GM04503 (cell line): ENCODE measurements at regions not wholly inside any gene's neighbourhood (a gene's known extent, or its start where the extent isn't known, plus 50 kb on each side); places are given as distances from the start of the nearest gene placed in this dataset.

Experiments
- DNase-seq: peaks from one replicate; pipeline ENCODE4 v3.0.0-alpha.2; 2012; ENCODE audit warnings: low read depth

- no peak for DNase-seq
Observed at GRCh38 chr5:135702191-135702590, 123.4 kb upstream of the CXCL14 start.

GRCh38 chr5:135700731-135701130 lies 121.9 kb upstream of the CXCL14 start:
- no peak for DNase-seq

- DNase-seq: no peak
Observed at GRCh38 chr5:135697959-135698345, 119.2 kb upstream of the CXCL14 start.

GRCh38 chr5:135697251-135697958 lies 118.6 kb upstream of the CXCL14 start:
- DNase-seq: no peak

- no peak for DNase-seq
Observed at GRCh38 chr5:135696317-135696716, 117.5 kb upstream of the CXCL14 start.

GRCh38 chr5:135695656-135696313 lies 117.0 kb upstream of the CXCL14 start:
- no peak for DNase-seq

GRCh38 chr5:135694906-135695305 lies 116.1 kb upstream of the CXCL14 start:
- no peak for DNase-seq

GRCh38 chr5:135694012-135694411 lies 115.2 kb upstream of the CXCL14 start:
- no peak for DNase-seq

- DNase-seq: no peak
Observed at GRCh38 chr5:135693371-135693955, 114.7 kb upstream of the CXCL14 start.

GRCh38 chr5:135691044-135691443 lies 112.3 kb upstream of the CXCL14 start:
- DNase-seq: no peak

GRCh38 chr5:135690466-135690865 lies 111.7 kb upstream of the CXCL14 start:
- no peak for DNase-seq

GRCh38 chr5:135689506-135689905 lies 110.7 kb upstream of the CXCL14 start:
- DNase-seq: no peak

GRCh38 chr5:135688385-135688784 lies 109.6 kb upstream of the CXCL14 start:
- DNase-seq: no peak

GRCh38 chr5:135683189-135683588 lies 104.4 kb upstream of the CXCL14 start:
- DNase-seq: no peak

GRCh38 chr5:135680713-135681112 lies 101.9 kb upstream of the CXCL14 start:
- no peak for DNase-seq

- DNase-seq: no peak
Observed at GRCh38 chr5:135678640-135679268, 100.0 kb upstream of the CXCL14 start.

- DNase-seq: no peak
Observed at GRCh38 chr5:135671966-135672365, 93.2 kb upstream of the CXCL14 start.

- no peak for DNase-seq
Observed at GRCh38 chr5:135671052-135671705, 92.4 kb upstream of the CXCL14 start.

- no peak for DNase-seq
Observed at GRCh38 chr5:135670588-135670987, 91.8 kb upstream of the CXCL14 start.

GRCh38 chr5:135669416-135669815 lies 90.6 kb upstream of the CXCL14 start:
- DNase-seq: no peak

- no peak for DNase-seq
Observed at GRCh38 chr5:135667673-135668072, 88.9 kb upstream of the CXCL14 start.

- no peak for DNase-seq
Observed at GRCh38 chr5:135667204-135667603, 88.4 kb upstream of the CXCL14 start.

GRCh38 chr5:135662683-135663082 lies 83.9 kb upstream of the CXCL14 start:
- DNase-seq: no peak
